Kidney epithelial cell (primary cell): ENCODE measurements at regions not wholly inside any gene's neighbourhood (a gene's known extent, or its start where the extent isn't known, plus 50 kb on each side); places are given as distances from the start of the nearest gene placed in this dataset.

Experiments
- DNase-seq: peaks from one replicate; pipeline ENCODE4 v3.0.0-alpha.2; 2010; ENCODE audit warnings: low read depth
- H3K27me3 ChIP-seq: 2 replicates; pipeline ENCODE4 v1.6.0; 2011; ENCODE audit warnings: low read length; ENCODE audit not compliant: control insufficient read depth, insufficient read depth
- H3K36me3 ChIP-seq: 2 replicates; pipeline ENCODE4 v1.5.1; 2011; ENCODE audit warnings: low read length; ENCODE audit not compliant: control insufficient read depth, insufficient read depth
- H3K4me3 ChIP-seq: 2 replicates; pipeline ENCODE4 v1.5.1; 2011; ENCODE audit warnings: low read depth, mild to moderate bottlenecking, control low read depth, low read length
- TF ChIP-seq, protein P1 (sequence below): IDR thresholded peaks from 2 replicates; pipeline ENCODE4 v1.5.1; 2011; ENCODE audit warnings: mild to moderate bottlenecking, moderate library complexity, low read length, control low read depth, inconsistent platforms; ENCODE audit not compliant: insufficient read depth, poor library complexity, severe bottlenecking

DNA sequence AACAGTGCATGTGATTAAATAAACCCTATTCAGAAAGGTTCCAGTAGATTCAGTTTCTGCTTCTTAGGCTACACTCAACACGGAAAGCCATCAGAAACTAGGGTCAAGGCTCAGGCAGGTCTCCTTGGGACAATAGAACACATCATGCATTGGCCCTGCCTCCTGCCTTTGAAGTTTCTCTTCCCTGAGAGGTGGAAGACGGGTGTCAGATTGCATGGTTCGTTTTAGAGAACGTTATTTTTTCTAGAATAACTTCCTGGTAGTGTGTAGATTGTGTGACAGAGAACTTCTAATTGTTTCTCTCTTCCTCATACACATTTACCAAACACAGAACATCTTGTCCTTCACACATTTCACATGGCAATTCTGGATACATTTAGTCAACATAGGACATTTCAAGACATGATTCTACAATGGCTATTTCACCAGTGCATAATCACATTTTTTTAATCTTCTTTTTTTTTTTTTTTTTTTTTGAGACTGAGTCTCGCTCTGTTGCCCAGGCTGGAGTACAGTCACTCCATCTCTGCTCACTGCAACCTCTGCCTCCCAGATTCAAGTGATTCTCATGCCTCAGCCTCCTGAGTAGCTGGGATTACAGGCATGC lies 106.6 kb upstream of the AMN1 start:
- TF ChIP-seq, protein P1, sequence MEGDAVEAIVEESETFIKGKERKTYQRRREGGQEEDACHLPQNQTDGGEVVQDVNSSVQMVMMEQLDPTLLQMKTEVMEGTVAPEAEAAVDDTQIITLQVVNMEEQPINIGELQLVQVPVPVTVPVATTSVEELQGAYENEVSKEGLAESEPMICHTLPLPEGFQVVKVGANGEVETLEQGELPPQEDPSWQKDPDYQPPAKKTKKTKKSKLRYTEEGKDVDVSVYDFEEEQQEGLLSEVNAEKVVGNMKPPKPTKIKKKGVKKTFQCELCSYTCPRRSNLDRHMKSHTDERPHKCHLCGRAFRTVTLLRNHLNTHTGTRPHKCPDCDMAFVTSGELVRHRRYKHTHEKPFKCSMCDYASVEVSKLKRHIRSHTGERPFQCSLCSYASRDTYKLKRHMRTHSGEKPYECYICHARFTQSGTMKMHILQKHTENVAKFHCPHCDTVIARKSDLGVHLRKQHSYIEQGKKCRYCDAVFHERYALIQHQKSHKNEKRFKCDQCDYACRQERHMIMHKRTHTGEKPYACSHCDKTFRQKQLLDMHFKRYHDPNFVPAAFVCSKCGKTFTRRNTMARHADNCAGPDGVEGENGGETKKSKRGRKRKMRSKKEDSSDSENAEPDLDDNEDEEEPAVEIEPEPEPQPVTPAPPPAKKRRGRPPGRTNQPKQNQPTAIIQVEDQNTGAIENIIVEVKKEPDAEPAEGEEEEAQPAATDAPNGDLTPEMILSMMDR, result no peak
- Histone ChIP-seq H3K4me3 (no peak overlapping the region), H3K27me3 (no peaks in the 10 kb centered on the region), H3K36me3 (no peaks in the 10 kb centered on the region)
- DNase-seq, result no peak

DNA sequence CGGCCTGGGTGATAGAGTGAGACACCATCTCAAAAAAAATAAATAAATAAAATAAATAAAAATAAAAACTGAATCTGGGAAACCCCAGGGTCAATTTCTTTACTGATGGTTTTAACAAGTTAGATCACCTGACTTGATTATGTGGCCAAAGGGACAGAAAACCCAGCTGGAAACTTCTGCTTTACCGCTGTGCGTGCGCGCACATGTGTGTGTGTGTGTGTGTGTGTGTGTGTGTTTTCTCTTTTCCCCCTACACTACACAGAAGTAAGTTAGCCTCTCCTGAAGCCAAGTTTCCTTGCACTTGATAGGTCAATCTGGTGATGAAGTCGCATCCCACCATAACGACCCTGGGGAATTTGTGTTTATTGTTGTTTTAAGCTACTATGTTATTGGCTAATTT lies 105.3 kb upstream of the AMN1 start:
- Histone ChIP-seq H3K27me3 (no peaks in the 10 kb centered on the region), H3K4me3 (no peak overlapping the region), H3K36me3 (no peaks in the 10 kb centered on the region)
- no peak for DNase-seq
- TF ChIP-seq, protein P1, result no peak

GRCh38 chr12:31832740-31833729 lies 104.2 kb upstream of the AMN1 start:
- TF ChIP-seq, protein P1, result no peak
- no peak overlapping the region for H3K4me3 ChIP-seq
- no peak for DNase-seq
- no peaks in the 10 kb centered on the region for H3K27me3 ChIP-seq
- no peaks in the 10 kb centered on the region for H3K36me3 ChIP-seq

GRCh38 chr12:31828071-31828470 lies 99.2 kb upstream of the AMN1 start:
- TF ChIP-seq, protein P1, result no peak
- Histone ChIP-seq H3K36me3 (no peaks in the 10 kb centered on the region), H3K4me3 (no peak overlapping the region), H3K27me3 (no peaks in the 10 kb centered on the region)
- no peak for DNase-seq

GRCh38 chr12:31822761-31823160 lies 93.9 kb upstream of the AMN1 start:
- no peaks in the 10 kb centered on the region for H3K27me3 ChIP-seq
- DNase-seq, result no peak
- no peak overlapping the region for H3K4me3 ChIP-seq
- H3K36me3 ChIP-seq, result no peaks in the 10 kb centered on the region
- TF ChIP-seq, protein P1, result no peak
